ENCODE measurements at regions not wholly inside any gene's neighbourhood (a gene's known extent, or its start where the extent isn't known, plus 50 kb on each side); places are given as distances from the start of the nearest gene placed in this dataset.

- intact Hi-C loops (cut with DNase I): no loop called here
- no peak overlapping the region for H3K4me3 ChIP-seq
- no peak for TF ChIP-seq CTCF (IDR thresholded peaks at IDR 0.05)
Observed at GRCh38 chr3:99322551-99322950, 315.8 kb upstream of the COL8A1 start.

GRCh38 chr3:99321261-99321660, 317.1 kb upstream of the COL8A1 start:
- ATAC-seq (no peak), DNase-seq (no peak)
- Histone ChIP-seq H3K4me3 (no peak overlapping the region), H3K36me3 (no peaks in the 10 kb centered on the region), H3K9me3 (no peaks in the 10 kb centered on the region), H3K27ac (no peak overlapping the region), H3K4me1 (no peaks in the 10 kb centered on the region), H3K27me3 (ENCODE audit: low read depth) (no peaks in the 10 kb centered on the region)
- no peak for TF ChIP-seq CTCF (IDR thresholded peaks at IDR 0.05)
- intact Hi-C loops (cut with DNase I): no loop called here

More at GRCh38 chr3:99322551-99322950, 315.8 kb upstream of the COL8A1 start:
- Histone ChIP-seq H3K36me3 (no peaks in the 10 kb centered on the region), H3K9me3 (no peaks in the 10 kb centered on the region), H3K27me3 (ENCODE audit: low read depth) (no peaks in the 10 kb centered on the region), H3K27ac (no peak overlapping the region), H3K4me1 (no peaks in the 10 kb centered on the region)
- ATAC-seq: no peak
- no peak for DNase-seq

GRCh38 chr3:99319961-99320360, 318.4 kb upstream of the COL8A1 start:
- intact Hi-C loops (cut with DNase I): no loop called here
- H3K27ac ChIP-seq: no peak overlapping the region
- no peaks in the 10 kb centered on the region for H3K27me3 ChIP-seq (ENCODE audit: low read depth)
- no peak overlapping the region for H3K4me3 ChIP-seq
- TF ChIP-seq CTCF (IDR thresholded peaks at IDR 0.05): no peak
- H3K36me3 ChIP-seq: no peaks in the 10 kb centered on the region
- H3K9me3 ChIP-seq: no peaks in the 10 kb centered on the region
- no peaks in the 10 kb centered on the region for H3K4me1 ChIP-seq
- DNase-seq: no peak
- no peak for ATAC-seq

- H3K4me1 ChIP-seq: no peaks in the 10 kb centered on the region
- ATAC-seq (no peak), DNase-seq (no peak)
- H3K27me3 ChIP-seq (ENCODE audit: low read depth): no peaks in the 10 kb centered on the region
- H3K36me3 ChIP-seq: no peaks in the 10 kb centered on the region
- H3K4me3 ChIP-seq: no peak overlapping the region
- H3K9me3 ChIP-seq: no peaks in the 10 kb centered on the region
- no peak overlapping the region for H3K27ac ChIP-seq
- no peak for TF ChIP-seq CTCF (IDR thresholded peaks at IDR 0.05)
- intact Hi-C loops (cut with DNase I): no loop called here
Observed at GRCh38 chr3:99319450-99319849, 318.9 kb upstream of the COL8A1 start.

GRCh38 chr3:99317201-99317600, 321.2 kb upstream of the COL8A1 start:
- H3K4me3 ChIP-seq: no peak overlapping the region
- DNase-seq: no peak
- intact Hi-C loops (cut with DNase I): no loop called here
- TF ChIP-seq CTCF (IDR thresholded peaks at IDR 0.05): no peak
- no peak for ATAC-seq
- H3K27ac ChIP-seq: no peak overlapping the region
- no peaks in the 10 kb centered on the region for H3K27me3 ChIP-seq (ENCODE audit: low read depth)
- H3K36me3 ChIP-seq: no peaks in the 10 kb centered on the region
- H3K4me1 ChIP-seq: no peaks in the 10 kb centered on the region
- no peaks in the 10 kb centered on the region for H3K9me3 ChIP-seq

GRCh38 chr3:99315896-99316295, 322.5 kb upstream of the COL8A1 start:
- ATAC-seq (no peak), DNase-seq (no peak)
- no peak overlapping the region for H3K4me3 ChIP-seq
- no peaks in the 10 kb centered on the region for H3K4me1 ChIP-seq
- no peak overlapping the region for H3K27ac ChIP-seq
- no peaks in the 10 kb centered on the region for H3K9me3 ChIP-seq
- TF ChIP-seq CTCF (IDR thresholded peaks at IDR 0.05): no peak
- intact Hi-C loops (cut with DNase I): no loop called here
- H3K36me3 ChIP-seq: no peaks in the 10 kb centered on the region
- no peaks in the 10 kb centered on the region for H3K27me3 ChIP-seq (ENCODE audit: low read depth)
